Stimulated activated CD8-positive, alpha-beta memory T cell treated with anti-CD3 and anti-CD28 coated beads, Interleukin-12 subunit alpha, Interleukin-12 subunit beta, amount 100 ng/mL, for 24 hours (primary cell): ENCODE measurements at regions not wholly inside any gene's neighbourhood (a gene's known extent, or its start where the extent isn't known, plus 50 kb on each side); places are given as distances from the start of the nearest gene placed in this dataset.

Experiments used
- DNase-seq: peaks from one replicate; pipeline ENCODE4 v3.0.0-alpha.2; 2020; ENCODE audit errors: extremely low read depth

DNA sequence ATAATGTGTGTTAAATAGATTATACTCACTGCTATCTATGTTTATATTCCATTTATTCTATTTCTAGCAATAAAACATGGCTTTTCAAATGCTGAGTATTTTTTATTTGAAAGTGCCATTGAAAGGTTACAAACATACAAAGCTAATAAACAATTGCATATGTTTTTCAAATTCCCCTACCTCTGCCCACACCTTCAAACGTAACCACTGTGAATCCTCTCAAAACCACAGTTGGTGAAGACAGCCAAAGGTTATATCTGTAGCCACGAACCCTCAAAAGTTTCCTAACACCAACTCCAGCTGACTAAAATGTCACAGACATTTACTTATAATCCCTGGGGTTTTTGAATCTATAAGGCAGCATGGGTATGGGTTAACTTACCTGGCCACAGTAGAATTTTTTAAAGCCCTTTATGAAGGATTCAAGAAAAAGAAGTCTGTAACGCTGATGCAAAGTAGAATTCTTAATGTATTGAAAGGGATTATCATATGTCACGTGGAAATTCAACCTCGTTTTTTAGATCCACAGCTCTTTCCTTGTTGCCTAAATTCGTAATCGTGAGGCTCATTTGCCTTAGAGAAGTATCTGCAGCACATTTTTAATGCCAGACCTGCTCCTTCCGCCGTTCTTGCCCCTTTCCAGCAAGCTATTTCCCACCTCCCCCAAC lies 122.5 kb upstream of the ZC3H12C start:
- DNase-seq = no peak

DNA sequence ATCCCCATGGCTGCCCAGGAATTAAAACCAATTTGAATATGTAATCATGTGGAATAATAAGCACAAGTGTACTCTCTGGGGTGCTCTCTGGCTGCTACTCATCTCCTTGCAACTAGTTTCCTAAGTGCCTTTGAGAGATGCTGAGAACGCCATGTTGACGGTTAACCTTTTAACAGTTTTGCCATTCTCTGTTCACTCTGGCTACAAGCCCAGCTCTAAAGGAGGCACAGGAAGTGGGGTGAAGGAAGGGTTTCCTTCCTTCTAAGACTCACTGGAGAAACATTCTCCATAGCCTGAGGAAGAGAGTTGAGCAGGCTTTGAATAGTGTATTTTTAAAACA lies 122.0 kb upstream of the ZC3H12C start:
- DNase-seq = no peak

DNA sequence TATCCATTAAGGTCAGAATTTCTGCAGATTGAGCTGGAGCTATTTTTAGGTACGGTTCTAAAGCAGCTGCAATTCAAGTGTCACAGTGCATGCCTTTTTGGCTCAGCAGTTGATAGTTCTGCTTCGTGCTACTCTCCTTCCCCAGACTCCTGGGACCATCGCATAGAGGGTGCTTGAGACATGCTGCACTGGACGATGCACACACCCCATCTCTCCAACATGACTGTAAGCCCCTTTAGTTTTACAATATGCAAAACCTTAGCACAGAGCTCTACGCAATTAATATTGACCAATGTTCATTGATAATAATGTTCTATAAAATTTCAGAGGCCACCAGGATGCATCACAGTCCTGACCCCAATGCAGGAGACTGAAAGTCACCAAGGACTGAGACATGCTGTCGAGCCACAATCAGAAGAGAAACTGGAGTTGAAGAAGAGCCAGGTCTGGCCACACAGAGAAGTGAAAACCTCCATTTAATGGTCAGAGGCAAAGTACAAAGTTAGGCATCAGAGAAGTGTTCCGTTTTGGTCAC lies 120.9 kb upstream of the ZC3H12C start:
- DNase-seq = no peak

DNA sequence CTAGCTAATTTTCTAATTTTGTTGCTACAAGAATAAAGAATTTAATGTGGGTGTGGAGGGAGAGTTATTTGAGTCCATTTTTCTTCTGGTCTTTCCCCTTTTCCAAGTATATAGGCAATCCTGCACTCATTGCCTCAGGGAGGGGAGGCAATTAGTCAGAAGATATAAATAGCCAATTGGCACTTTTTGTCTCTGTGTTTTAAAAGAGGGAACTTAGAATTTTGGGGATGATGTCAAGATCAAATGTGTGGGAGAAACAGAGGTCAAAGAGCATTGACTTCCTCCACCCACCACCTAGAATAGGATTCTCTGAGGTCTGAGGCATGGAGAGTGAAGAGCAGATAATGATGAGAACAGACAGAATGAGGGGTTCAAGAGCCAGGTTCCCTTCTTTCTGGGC lies 120.3 kb upstream of the ZC3H12C start:
- no peak for DNase-seq

DNA sequence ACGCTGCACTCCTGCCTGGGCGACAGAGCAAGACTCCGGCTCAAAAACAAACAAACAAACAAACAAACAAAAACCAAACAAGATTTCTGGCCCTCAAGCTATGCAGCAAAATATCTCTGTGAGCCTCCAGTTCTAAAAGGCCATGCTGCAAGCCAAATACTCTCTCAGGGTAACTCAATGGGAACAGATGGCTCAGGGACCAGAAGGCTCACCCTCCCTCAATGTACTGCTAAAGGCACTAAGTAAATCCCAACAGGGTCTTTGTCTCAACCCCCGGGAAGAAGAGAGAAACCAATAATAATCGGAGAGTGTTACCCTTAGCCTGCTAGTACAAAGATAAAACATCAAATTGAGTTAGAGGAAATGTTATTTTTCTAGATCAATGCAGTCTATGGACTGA lies 119.7 kb upstream of the ZC3H12C start:
- no peak for DNase-seq

DNA sequence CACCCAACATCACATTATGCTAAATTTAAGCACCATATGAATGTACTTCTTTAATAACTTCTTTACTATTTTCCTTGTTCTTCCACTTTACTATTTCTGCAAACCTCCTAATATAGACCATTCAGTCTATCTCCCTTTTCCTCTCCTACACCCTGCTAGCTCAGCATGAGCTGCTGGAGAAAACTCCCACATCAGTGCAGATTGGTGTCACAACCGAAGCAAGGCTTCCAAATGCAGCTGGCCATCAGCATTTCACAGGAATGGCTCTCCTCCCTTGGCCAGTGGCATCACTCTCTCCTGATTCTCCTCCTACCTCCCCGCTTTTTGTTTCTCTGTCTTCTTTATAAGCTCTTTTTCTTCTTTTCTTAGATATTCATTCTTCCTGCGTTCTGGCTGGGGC lies 118.7 kb upstream of the ZC3H12C start:
- no peak for DNase-seq

DNA sequence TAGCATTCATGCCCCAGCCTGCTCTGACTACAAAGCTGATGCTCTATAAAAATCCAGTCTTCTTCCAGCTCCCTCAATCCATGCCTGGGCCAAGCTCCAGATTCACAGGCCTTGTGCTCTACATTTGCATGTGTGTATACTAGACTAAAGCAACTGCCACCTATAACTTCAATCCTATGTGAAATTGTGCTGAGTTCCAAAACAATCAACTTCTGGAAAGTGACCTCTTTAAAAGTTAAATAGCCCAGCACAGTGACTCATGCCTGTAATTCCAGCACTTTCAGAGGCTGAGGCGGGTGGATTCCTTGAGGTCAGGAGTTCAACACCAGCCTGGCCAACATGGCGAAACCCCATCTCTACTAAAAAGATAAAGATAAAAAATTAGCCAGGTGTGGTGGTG lies 114.3 kb upstream of the ZC3H12C start:
- no peak for DNase-seq

DNA sequence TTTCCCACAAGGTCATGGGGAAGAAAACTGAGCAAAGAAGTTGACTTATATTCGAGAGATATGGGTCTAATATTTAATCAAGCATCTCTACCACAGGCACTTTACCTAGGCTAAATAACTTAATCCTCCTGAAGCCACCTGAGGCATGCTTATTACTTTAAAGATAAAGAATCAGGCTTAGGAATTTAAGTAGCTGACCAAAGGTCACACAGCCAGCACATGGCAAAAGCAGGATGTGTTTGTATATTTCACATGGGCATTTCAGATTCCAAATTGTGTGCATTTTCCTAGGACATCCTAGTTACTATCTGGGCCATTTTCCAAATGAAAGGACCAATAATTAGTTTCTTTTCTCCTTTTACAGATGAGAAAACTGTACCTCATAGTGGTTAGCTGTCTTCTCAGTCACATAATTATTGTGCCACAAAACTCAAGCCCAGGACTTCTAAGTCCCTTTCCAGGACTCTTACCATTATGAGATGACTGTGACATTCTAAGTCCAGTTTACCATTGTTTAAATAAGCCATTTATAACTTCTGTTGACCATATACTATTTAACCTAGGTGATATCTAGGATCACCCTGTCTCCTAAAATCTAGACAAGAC lies 112.1 kb upstream of the ZC3H12C start:
- no peak for DNase-seq

DNA sequence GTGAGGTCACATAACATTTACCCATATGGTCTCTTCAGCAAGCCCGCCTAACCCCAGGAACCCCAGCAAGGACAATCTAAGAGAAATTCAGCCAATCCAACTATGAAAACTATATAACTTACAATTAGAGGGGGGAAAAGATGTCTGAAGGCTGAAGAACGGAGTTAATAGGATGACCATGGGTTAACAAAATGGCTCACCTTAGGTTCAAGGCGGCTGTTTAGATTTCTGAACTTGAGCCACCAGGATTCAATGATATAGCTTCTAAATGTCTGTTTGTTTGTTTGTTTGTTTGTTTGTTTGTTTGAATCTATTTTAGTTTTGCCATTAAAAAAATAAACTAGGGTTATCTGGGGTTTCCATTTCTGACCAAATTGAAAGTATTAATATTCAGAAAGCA lies 109.8 kb upstream of the ZC3H12C start:
- no peak for DNase-seq

DNA sequence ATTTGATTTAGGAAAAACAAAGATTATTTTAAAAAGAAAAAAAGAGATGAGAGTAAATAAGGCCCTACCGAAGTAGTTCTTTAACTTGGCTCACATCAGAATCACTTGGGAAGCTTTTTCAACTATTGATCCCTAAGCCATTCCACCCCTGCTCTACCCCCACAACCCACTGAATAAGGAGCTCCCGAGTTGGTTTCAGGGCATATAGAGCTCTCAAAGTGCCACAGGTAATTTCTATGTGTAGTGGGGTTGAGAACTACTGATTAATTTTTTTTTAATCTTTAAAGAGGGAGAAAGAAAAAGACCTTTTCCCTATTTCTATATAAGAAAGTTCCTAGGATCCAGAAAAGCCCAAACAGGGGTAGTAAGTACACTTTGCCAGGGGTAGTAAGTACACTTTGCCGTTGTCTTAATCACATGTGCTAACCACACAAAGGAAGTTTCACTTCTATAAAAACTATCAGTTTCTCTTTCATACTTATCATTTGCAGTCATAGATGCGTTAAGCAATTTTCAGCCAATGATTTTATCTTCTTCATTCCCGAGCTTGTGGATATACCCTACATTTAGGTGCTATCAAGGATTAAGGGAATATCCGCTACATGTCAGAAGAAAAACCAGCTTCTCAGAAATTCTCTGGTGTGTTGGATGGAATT lies 108.4 kb upstream of the ZC3H12C start:
- no peak for DNase-seq

DNA sequence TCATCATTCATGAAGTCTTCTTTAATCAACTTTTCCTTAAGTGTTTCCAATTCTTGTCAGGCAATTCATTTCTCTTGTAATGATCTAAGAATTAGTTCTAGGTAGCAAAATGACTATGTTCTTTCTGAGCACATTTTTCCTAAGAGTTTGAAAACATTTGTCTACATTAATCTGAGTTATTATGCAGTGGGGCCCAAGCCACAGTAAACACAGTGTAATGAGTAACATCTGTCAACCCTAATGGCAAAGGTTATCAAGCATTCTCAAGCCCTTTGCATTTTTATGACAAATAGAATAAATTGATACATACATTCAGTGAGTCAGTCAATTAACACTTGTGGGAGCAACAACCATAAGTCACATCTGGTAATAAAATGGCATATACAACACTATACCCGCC lies 106.7 kb upstream of the ZC3H12C start:
- DNase-seq = no peak

DNA sequence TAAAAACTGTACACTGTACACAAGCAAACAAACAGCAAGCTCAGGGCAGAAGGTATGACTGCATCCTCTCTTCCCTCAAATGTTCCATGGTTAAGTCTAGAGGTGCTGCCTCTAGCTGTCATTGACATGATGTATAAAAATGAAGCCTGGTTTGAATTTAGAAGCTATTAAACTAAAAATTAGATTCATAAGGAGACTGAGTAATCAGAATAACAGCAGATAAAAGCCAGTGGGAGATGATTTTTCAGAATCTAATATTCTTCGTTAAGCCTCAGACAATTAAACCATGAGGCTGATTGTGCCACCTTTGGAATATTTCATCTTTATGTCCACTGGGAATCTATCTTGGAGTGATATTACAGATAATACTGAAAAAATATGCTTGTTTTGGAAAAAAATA lies 101.4 kb upstream of the ZC3H12C start:
- DNase-seq = no peak

DNA sequence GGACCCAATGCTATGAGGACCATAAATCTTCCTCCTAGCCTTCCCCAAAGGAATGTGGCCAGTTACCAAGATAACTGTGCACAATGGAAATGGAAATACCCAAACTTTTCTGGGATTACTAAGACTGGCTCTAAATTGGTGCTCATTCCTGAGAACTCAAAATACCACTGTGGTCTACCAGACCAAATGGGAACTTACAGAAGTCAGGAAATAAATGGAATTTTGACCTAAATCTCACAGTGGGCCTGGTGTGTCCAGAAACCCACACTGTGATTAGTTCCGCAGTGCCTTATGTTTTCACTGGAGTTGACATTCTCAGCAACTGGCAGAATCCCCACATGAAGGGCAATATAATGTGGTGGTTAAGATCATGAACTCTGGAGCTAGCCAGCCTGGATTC lies 99.4 kb upstream of the ZC3H12C start:
- no peak for DNase-seq

DNA sequence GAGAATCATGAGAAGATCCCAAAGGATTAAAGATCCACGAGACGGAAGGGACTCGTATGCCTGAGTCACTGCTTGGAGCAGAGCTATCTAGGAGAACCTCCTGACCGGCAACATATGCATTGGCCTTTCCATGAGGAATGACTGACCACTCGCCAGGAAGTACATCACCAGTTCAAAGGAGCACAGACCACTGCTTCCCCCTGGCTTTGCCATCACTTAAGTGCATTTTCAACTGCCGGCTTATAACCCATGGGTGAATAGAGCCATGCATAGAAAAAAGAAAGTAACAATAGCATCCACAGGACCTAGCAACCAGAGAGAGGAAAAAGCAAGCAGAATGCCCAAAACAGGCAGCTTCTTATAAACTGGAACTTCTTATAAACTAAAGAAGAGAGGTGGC lies 98.3 kb upstream of the ZC3H12C start:
- DNase-seq = no peak

DNA sequence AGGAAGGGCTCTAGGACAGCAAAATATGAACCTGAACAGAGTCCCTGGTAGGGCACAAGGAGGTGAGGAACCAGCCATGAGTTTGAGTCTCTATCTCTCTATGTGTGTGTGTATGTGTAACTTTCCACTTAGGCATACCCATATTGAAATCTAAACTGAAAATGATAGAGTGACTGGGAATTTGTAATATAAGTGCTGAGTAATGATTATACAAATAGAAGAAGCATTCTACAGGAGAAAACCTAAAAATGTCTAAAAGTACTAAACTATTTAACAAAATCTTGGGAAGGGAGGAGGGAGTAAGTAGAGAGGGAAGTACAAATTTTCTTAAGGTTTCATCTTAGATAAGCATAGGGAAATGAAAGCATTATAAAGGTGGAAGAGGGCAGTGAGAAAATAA lies 97.1 kb upstream of the ZC3H12C start:
- no peak for DNase-seq

DNA sequence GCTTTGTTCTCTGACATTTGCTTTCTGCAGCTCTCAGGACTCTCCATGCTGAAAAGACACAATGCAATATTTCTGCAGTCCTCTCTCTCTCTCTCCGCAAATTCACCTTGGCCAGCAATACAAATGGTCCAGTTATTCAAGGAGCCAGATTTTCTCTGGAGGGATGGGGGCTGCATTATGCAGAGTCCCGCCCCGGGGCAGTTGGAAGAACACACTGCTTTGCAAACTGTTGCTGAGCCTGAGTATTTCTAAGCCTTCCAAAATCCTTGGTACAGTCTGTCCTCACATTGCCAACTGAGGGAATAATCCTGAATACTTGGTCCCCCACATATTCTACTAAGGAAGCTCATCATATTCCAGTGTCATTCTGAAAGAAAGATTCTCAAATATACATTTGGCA lies 94.3 kb upstream of the ZC3H12C start:
- no peak for DNase-seq

DNA sequence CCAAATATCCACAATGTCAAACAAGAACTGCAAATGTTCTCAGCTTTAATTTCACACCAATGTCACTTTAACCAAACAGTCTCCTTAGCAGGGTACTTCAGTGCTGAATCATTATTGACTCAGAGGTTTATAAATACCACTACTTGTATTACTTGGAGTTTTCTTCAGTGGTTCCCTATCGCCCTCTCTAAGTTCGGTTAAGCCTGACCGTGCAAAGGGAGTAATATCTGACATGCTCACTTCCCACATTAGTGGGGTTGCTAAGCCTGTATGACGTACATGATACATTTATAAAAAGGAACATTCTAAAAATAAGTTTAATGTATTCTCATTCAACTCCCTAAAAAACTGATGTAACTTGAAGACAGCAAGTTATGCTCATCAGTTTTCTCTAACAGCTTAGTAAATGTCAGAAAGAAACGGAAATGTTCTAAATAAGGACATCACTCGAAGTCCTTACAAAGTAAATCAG lies 93.1 kb upstream of the ZC3H12C start:
- no peak for DNase-seq

DNA sequence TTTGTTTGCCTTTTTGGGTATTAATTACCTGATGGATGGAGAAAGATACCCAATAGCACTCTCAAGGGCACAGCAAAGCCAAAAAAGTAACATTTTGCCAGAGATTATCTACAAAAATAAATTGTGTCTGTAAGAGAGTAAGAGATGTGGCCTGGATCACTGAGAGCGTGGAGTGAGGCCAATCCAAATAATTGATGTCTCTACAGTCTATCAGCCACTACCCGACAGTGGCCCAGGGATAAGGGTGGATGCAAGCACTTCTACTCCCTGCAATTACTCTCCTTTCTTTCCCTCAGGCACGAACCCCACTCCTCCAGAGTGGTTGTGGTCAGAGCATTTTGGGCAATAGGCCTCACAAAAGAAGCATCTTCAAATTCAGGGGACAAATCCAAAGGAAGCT lies 92.3 kb upstream of the ZC3H12C start:
- no peak for DNase-seq

DNA sequence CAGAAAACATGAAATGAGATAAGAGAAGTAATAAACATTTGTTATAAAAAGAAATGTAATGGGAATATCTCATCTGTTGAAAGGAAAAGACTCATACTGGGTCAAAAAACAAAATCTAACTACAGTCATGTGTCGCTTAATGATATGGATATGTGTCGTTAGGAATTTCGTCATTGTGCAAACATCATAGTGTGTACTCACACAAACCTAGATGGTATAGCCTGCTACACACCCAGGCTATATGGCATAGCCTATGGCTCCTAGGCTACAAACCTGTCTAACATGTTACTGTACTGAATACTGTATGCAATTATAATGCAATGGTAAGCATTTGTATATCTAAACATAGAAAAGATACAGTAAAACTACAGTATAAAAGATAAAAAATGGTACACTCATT lies 89.8 kb upstream of the ZC3H12C start:
- no peak for DNase-seq

DNA sequence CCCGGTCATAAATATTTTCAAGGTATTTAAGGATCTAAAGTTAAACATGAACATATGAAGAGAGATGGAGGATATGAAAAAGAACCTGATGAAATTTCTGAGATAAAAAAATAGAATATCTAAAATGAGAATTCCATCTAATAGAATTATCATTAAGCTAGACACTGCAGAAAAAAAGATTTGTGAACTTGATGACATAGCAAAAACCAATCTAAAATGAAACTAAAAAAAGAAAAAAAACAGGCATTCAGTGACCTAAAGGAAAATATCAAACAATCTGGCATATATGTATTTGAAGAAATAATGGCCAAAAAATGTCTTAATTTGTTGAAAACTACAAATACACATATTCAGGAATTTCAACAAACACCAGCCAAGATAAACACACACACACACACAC lies 81.6 kb upstream of the ZC3H12C start:
- DNase-seq = no peak

DNA sequence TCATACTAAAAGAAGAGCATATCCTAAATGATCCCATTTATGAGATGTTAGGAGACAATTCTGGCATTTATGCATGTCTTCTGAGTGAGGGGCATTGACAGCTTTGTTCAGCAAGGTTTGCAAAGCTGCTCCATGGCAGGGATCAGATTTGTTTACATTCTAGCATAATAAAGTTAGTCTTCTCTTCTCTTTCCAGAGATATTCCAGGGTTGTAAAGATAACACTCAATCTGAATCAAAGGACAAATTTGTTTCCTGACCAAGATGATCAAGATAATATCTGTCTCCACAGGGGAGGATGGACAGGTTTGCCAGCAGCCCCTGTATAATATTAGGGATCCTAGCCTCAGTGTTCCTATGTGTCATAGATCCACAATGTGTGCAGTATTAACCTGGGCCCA lies 77.5 kb upstream of the ZC3H12C start:
- no peak for DNase-seq

DNA sequence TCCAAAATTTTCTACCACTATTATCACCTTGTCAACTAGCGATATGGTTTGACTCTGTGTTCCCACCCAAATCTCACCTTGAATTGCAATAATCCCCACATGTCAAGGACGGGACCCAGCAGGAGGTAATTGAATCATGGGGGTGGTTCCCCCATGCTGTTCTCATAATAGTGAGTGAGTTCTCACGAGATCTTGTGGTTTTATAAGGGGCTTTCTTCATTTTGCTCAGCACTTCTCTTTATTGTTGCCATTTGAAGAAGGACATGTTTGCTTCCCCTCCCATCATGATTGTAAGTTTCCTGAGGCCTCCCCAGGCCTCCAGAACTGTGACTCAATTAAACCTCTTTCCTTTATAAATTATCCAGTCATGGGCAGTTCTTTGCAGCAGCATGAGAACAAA lies 73.5 kb upstream of the ZC3H12C start:
- no peak for DNase-seq

DNA sequence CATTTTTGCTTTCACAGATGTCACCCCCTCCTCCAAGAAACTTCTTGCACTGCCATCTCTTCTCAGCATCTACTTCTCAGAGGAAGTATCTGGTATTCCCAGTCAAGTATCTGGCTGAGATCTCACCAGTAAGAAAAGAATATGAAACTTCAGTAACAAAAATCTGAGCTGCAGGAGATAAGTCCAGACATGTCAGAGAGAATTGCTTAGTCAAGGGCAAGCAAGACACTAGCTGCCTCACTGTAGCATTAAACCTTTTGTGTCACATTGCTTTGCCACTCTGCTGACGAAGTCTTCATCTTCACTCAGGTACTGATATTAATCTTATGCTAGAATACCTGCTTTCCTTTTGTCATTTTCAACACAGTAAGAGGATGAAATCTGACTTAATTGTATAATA lies 70.6 kb upstream of the ZC3H12C start:
- DNase-seq = no peak
